ENCODE measurements at regions not wholly inside any gene's neighbourhood (a gene's known extent, or its start where the extent isn't known, plus 50 kb on each side); places are given as distances from the start of the nearest gene placed in this dataset.

- Histone ChIP-seq H3K4me1 (replicated peaks) (no peaks in the 10 kb centered on the region; the same call in 1 of the 2 replicates), H3K9me3 (replicated peaks) (no peaks in the 10 kb centered on the region), H3K27ac (no peak overlapping the region), H3K4me3 (no peak overlapping the region), H3K27me3 (replicated peaks) (no peaks in the 10 kb centered on the region), H3K36me3 (no peaks in the 10 kb centered on the region)
- no peak for DNase-seq (ENCODE audit: low read depth in 1 of 2, low spot score in 2 of 2)
Measured at GRCh38 chr2:183490914-183491313, 366.7 kb downstream of the NUP35 start.

- H3K27ac ChIP-seq, result no peak overlapping the region
- no peaks in the 10 kb centered on the region for H3K9me3 ChIP-seq (replicated peaks)
- DNase-seq (ENCODE audit: low read depth in 1 of 2, low spot score in 2 of 2), result no peak
- no peaks in the 10 kb centered on the region for H3K4me1 ChIP-seq (replicated peaks)
- H3K4me3 ChIP-seq, result no peak overlapping the region
- H3K27me3 ChIP-seq (replicated peaks), result no peaks in the 10 kb centered on the region
- H3K36me3 ChIP-seq, result no peaks in the 10 kb centered on the region
Measured at GRCh38 chr2:183493040-183493439, 368.8 kb downstream of the NUP35 start.

- H3K4me1 ChIP-seq (replicated peaks), result no peaks in the 10 kb centered on the region
- no peaks in the 10 kb centered on the region for H3K9me3 ChIP-seq (replicated peaks)
- H3K27ac ChIP-seq, result no peak overlapping the region
- DNase-seq (ENCODE audit: low read depth in 1 of 2, low spot score in 2 of 2), result no peak
- H3K36me3 ChIP-seq, result no peaks in the 10 kb centered on the region
- H3K27me3 ChIP-seq (replicated peaks), result no peaks in the 10 kb centered on the region
- H3K4me3 ChIP-seq, result no peak overlapping the region
Measured at GRCh38 chr2:183495079-183495478, 370.8 kb downstream of the NUP35 start.

- DNase-seq (ENCODE audit: low read depth in 1 of 2, low spot score in 2 of 2), result no peak
- H3K27ac ChIP-seq, result no peak overlapping the region
- no peaks in the 10 kb centered on the region for H3K9me3 ChIP-seq (replicated peaks)
- H3K36me3 ChIP-seq, result no peaks in the 10 kb centered on the region
- no peaks in the 10 kb centered on the region for H3K4me1 ChIP-seq (replicated peaks)
- no peaks in the 10 kb centered on the region for H3K27me3 ChIP-seq (replicated peaks)
- H3K4me3 ChIP-seq, result no peak overlapping the region
Measured at GRCh38 chr2:183495589-183496267, 371.5 kb downstream of the NUP35 start.

- Histone ChIP-seq H3K27me3 (replicated peaks) (no peaks in the 10 kb centered on the region), H3K36me3 (no peaks in the 10 kb centered on the region), H3K9me3 (replicated peaks) (no peaks in the 10 kb centered on the region), H3K4me3 (no peak overlapping the region), H3K27ac (no peak overlapping the region), H3K4me1 (replicated peaks) (no peaks in the 10 kb centered on the region)
- no peak for DNase-seq (ENCODE audit: low read depth in 1 of 2, low spot score in 2 of 2)
Measured at GRCh38 chr2:183497861-183498260, 373.6 kb downstream of the NUP35 start.

- no peaks in the 10 kb centered on the region for H3K27me3 ChIP-seq (replicated peaks)
- H3K4me3 ChIP-seq, result no peak overlapping the region
- H3K4me1 ChIP-seq (replicated peaks), result no peaks in the 10 kb centered on the region
- no peaks in the 10 kb centered on the region for H3K36me3 ChIP-seq
- DNase-seq (ENCODE audit: low read depth in 1 of 2, low spot score in 2 of 2), result no peak
- H3K9me3 ChIP-seq (replicated peaks), result peaks cover 5% of the 10 kb centered on the region; the same call in 1 of the 2 replicates
- no peak overlapping the region for H3K27ac ChIP-seq
Measured at GRCh38 chr2:183505911-183506310, 381.7 kb downstream of the NUP35 start.

GRCh38 chr2:183511154-183511553, 386.9 kb downstream of the NUP35 start:
- H3K27me3 ChIP-seq (replicated peaks), result no peaks in the 10 kb centered on the region
- no peaks in the 10 kb centered on the region for H3K4me1 ChIP-seq (replicated peaks)
- H3K27ac ChIP-seq, result no peak overlapping the region
- no peak overlapping the region for H3K4me3 ChIP-seq
- DNase-seq (ENCODE audit: low read depth in 1 of 2, low spot score in 2 of 2), result no peak
- H3K36me3 ChIP-seq, result no peaks in the 10 kb centered on the region
- H3K9me3 ChIP-seq (replicated peaks), result peaks cover 5% of the 10 kb centered on the region; the same call in 1 of the 2 replicates

- no peaks in the 10 kb centered on the region for H3K4me1 ChIP-seq (replicated peaks)
- no peak overlapping the region for H3K27ac ChIP-seq
- H3K36me3 ChIP-seq, result no peaks in the 10 kb centered on the region
- H3K4me3 ChIP-seq, result no peak overlapping the region
- H3K27me3 ChIP-seq (replicated peaks), result no peaks in the 10 kb centered on the region
- no peak for DNase-seq (ENCODE audit: low read depth in 1 of 2, low spot score in 2 of 2)
- no peaks in the 10 kb centered on the region for H3K9me3 ChIP-seq (replicated peaks)
Measured at GRCh38 chr2:183519371-183520056, 395.3 kb downstream of the NUP35 start.

- DNase-seq (ENCODE audit: low read depth in 1 of 2, low spot score in 2 of 2), result no peak
- no peaks in the 10 kb centered on the region for H3K9me3 ChIP-seq (replicated peaks)
- H3K27me3 ChIP-seq (replicated peaks), result no peaks in the 10 kb centered on the region
- H3K27ac ChIP-seq, result no peak overlapping the region
- H3K36me3 ChIP-seq, result no peaks in the 10 kb centered on the region
- H3K4me3 ChIP-seq, result no peak overlapping the region
- no peaks in the 10 kb centered on the region for H3K4me1 ChIP-seq (replicated peaks)
Measured at GRCh38 chr2:183521911-183522310, 397.7 kb downstream of the NUP35 start.

GRCh38 chr2:183522489-183523266, 398.4 kb downstream of the NUP35 start:
- Histone ChIP-seq H3K4me3 (no peak overlapping the region), H3K27me3 (replicated peaks) (no peaks in the 10 kb centered on the region), H3K9me3 (replicated peaks) (no peaks in the 10 kb centered on the region), H3K27ac (no peak overlapping the region), H3K4me1 (replicated peaks) (no peaks in the 10 kb centered on the region), H3K36me3 (no peaks in the 10 kb centered on the region)
- DNase-seq (ENCODE audit: low read depth in 1 of 2, low spot score in 2 of 2), result no peak

GRCh38 chr2:183530333-183530901, 406.2 kb downstream of the NUP35 start:
- Histone ChIP-seq H3K27ac (no peak overlapping the region), H3K27me3 (replicated peaks) (no peaks in the 10 kb centered on the region), H3K4me1 (replicated peaks) (no peaks in the 10 kb centered on the region), H3K4me3 (no peak overlapping the region), H3K9me3 (replicated peaks) (no peaks in the 10 kb centered on the region), H3K36me3 (no peaks in the 10 kb centered on the region)
- no peak for DNase-seq (ENCODE audit: low read depth in 1 of 2, low spot score in 2 of 2)

- Histone ChIP-seq H3K27ac (no peak overlapping the region), H3K27me3 (replicated peaks) (no peaks in the 10 kb centered on the region), H3K4me1 (replicated peaks) (no peaks in the 10 kb centered on the region), H3K9me3 (replicated peaks) (no peaks in the 10 kb centered on the region), H3K36me3 (no peaks in the 10 kb centered on the region), H3K4me3 (no peak overlapping the region)
- no peak for DNase-seq (ENCODE audit: low read depth in 1 of 2, low spot score in 2 of 2)
Measured at GRCh38 chr2:183532514-183532913, 408.3 kb downstream of the NUP35 start.

GRCh38 chr2:183533021-183533420, 408.8 kb downstream of the NUP35 start:
- no peak for DNase-seq (ENCODE audit: low read depth in 1 of 2, low spot score in 2 of 2)
- no peak overlapping the region for H3K27ac ChIP-seq
- no peaks in the 10 kb centered on the region for H3K4me1 ChIP-seq (replicated peaks)
- no peaks in the 10 kb centered on the region for H3K36me3 ChIP-seq
- H3K4me3 ChIP-seq, result no peak overlapping the region
- no peaks in the 10 kb centered on the region for H3K27me3 ChIP-seq (replicated peaks)
- H3K9me3 ChIP-seq (replicated peaks), result no peaks in the 10 kb centered on the region

- no peak for DNase-seq (ENCODE audit: low read depth in 1 of 2, low spot score in 2 of 2)
- Histone ChIP-seq H3K27me3 (replicated peaks) (no peaks in the 10 kb centered on the region), H3K36me3 (no peaks in the 10 kb centered on the region), H3K4me3 (no peak overlapping the region), H3K9me3 (replicated peaks) (no peaks in the 10 kb centered on the region), H3K4me1 (replicated peaks) (no peaks in the 10 kb centered on the region), H3K27ac (no peak overlapping the region)
Measured at GRCh38 chr2:183536290-183536689, 412.0 kb downstream of the NUP35 start.
